SK-N-SH (cell line): ENCODE measurements at regions not wholly inside any gene's neighbourhood (a gene's known extent, or its start where the extent isn't known, plus 50 kb on each side); places are given as distances from the start of the nearest gene placed in this dataset.

Experiments used
- CTCF ChIA-PET: fragments of 300-600, 350-600 bp; formaldehyde crosslinking; extraction: SDS; loops from one replicate; lab custom pipeline; 2021; lab: Yijun Ruan, JAX
- POLR2A ChIA-PET: fragments of 350-600 bp; sonication (Branson Sonifier 250); formaldehyde crosslinking; extraction: SDS; loops from one replicate; lab custom pipeline; 2020; ENCODE audit warnings: antibody characterized with exemption, inconsistent platforms; lab: Yijun Ruan, JAX
- DNase-seq: peaks from one replicate; pipeline ENCODE4 v3.0.0; 2012
- H2AFZ ChIP-seq: fragments of 200-600 bp; sonication (generic); 2 replicates; pipeline ENCODE4 v1.8.1; 2016; ENCODE audit warnings: antibody characterized with exemption, mild to moderate bottlenecking, low read depth
- H3F3A ChIP-seq: fragments of 200-600 bp; sonication (generic); replicated peaks from 2 replicates; pipeline ENCODE3; 2016; ENCODE audit warnings: antibody characterized with exemption, mild to moderate bottlenecking; ENCODE audit not compliant: insufficient read depth
- H3K27ac ChIP-seq, 2 experiments: fragments of 200-500 bp in 1 of 2; fragments of 200-600 bp in 1 of 2; sonication (Bioruptor generic) in 1 of 2; sonication (generic), shearing (Covaris generic) in 1 of 2; 2 replicates each; pipeline versions ENCODE4 v1.5.1 to v1.6.1; 2014 to 2016; ENCODE audit warnings: low read depth in 2 of 2, inconsistent platforms in 1 of 2, low read length in 1 of 2, mild to moderate bottlenecking in 1 of 2, mixed read lengths in 1 of 2
- H3K27me3 ChIP-seq: fragments of 200-600 bp; sonication (generic), shearing (Covaris generic); 2 replicates; pipeline ENCODE4 v1.6.1; 2016; ENCODE audit warnings: mixed run types; ENCODE audit not compliant: insufficient read depth
- H3K36me3 ChIP-seq, 2 experiments: fragments of 200-500 bp in 1 of 2; fragments of 200-600 bp in 1 of 2; sonication (Bioruptor generic) in 1 of 2; sonication (generic) in 1 of 2; replicated peaks in 1 of 2; 2 replicates each; pipeline versions ENCODE3 to v1.5.1; 2014 to 2016; ENCODE audit warnings: low read length in 1 of 2, mild to moderate bottlenecking in 1 of 2; ENCODE audit not compliant: insufficient read depth in 2 of 2, control insufficient read depth in 1 of 2
- H3K4me1 ChIP-seq, 2 experiments: fragments of 200-500 bp in 1 of 2; fragments of 200-600 bp in 1 of 2; sonication (Bioruptor generic) in 1 of 2; sonication (generic), shearing (Covaris generic) in 1 of 2; 2 replicates each; pipeline versions ENCODE4 v1.5.1 to v1.6.1; 2014 to 2016; ENCODE audit warnings: low read depth in 1 of 2, low read length in 1 of 2, mixed run types in 1 of 2; ENCODE audit not compliant: insufficient read depth in 2 of 2, control insufficient read depth in 1 of 2
- H3K4me2 ChIP-seq: fragments of 200-600 bp; sonication (generic), shearing (Covaris generic); 2 replicates; pipeline ENCODE4 v1.6.1; 2017; ENCODE audit warnings: mixed run types
- H3K4me3 ChIP-seq, 2 experiments: fragments of 200-500 bp in 1 of 2; fragments of 200-600 bp in 1 of 2; sonication (Bioruptor generic) in 1 of 2; sonication (generic), shearing (Covaris generic) in 1 of 2; 2 replicates each; pipeline versions ENCODE4 v1.5.1 to v1.8.1; 2014 to 2016; ENCODE audit warnings: low read depth in 2 of 2, inconsistent platforms in 1 of 2, low read length in 1 of 2, mild to moderate bottlenecking in 1 of 2, mixed read lengths in 1 of 2, moderate library complexity in 1 of 2
- H3K79me2 ChIP-seq: fragments of 200-600 bp; sonication (generic); 2 replicates; pipeline ENCODE4 v1.8.1; 2017; ENCODE audit warnings: mild to moderate bottlenecking; ENCODE audit not compliant: insufficient read depth
- H3K9ac ChIP-seq: fragments of 200-600 bp; sonication (generic); 2 replicates; pipeline ENCODE4 v1.6.1; 2017; ENCODE audit warnings: mixed run types
- H3K9me2 ChIP-seq: fragments of 200-600 bp; sonication (generic); 2 replicates; pipeline ENCODE4 v1.6.1; 2017; ENCODE audit warnings: mixed run types
- H3K9me3 ChIP-seq: fragments of 200-600 bp; sonication (generic); 2 replicates; pipeline ENCODE4 v1.6.1; 2017; ENCODE audit warnings: mixed run types, mild to moderate bottlenecking, moderate library complexity
- H4K20me1 ChIP-seq: fragments of 200-600 bp; sonication (generic); 2 replicates; pipeline ENCODE4 v1.6.1; 2017; ENCODE audit warnings: mild to moderate bottlenecking, mixed run types; ENCODE audit not compliant: insufficient read depth
- CHD2 ChIP-seq: fragments of 150-350 bp; IDR thresholded peaks from 2 replicates; pipeline ENCODE4 v1.6.1; 2018; ENCODE audit warnings: low read length; ENCODE audit not compliant: partially characterized antibody
- ELF1 ChIP-seq: IDR thresholded peaks from 2 replicates; pipeline ENCODE4 v1.4.0; 2012
- EP300 ChIP-seq, 2 experiments: IDR thresholded peaks; 2 replicates each; pipeline versions ENCODE4 v1.4.0 to v1.6.1; 2012; ENCODE audit warnings: borderline replicate concordance in 1 of 2, low read depth in 1 of 2, low read length in 1 of 2
- FOSL2 ChIP-seq: IDR thresholded peaks from 2 replicates; pipeline ENCODE4 v1.4.0; 2012; ENCODE audit warnings: low read depth, mild to moderate bottlenecking, moderate library complexity, borderline replicate concordance
- FOXM1 ChIP-seq: IDR thresholded peaks from 2 replicates; pipeline ENCODE4 v1.4.0; 2012; ENCODE audit warnings: low read depth, mild to moderate bottlenecking
- MXI1 ChIP-seq: IDR thresholded peaks from 2 replicates; pipeline ENCODE4 v1.6.1; 2012; ENCODE audit warnings: mild to moderate bottlenecking, low read depth, low read length, improper control_type of control experiment
- POLR2AphosphoS5 ChIP-seq: IDR thresholded peaks from 2 replicates; pipeline ENCODE4 v1.6.1; 2012; ENCODE audit warnings: low read depth, low read length
- RAD21 ChIP-seq: IDR thresholded peaks from 2 replicates; pipeline ENCODE4 v1.6.1; 2012; ENCODE audit warnings: mild to moderate bottlenecking, low read length
- RCOR1 ChIP-seq: fragments of 150-350 bp; IDR thresholded peaks from 2 replicates; pipeline ENCODE4 v1.6.1; 2017; ENCODE audit warnings: antibody characterized with exemption, low read length
- RFX5 ChIP-seq: IDR thresholded peaks from 2 replicates; pipeline ENCODE4 v1.6.1; 2012; ENCODE audit warnings: mild to moderate bottlenecking, improper control_type of control experiment, low read length
- RXRA ChIP-seq: IDR thresholded peaks from 2 replicates; pipeline ENCODE4 v1.4.0; 2012; ENCODE audit warnings: low read depth, mild to moderate bottlenecking, borderline replicate concordance
- SMC3 ChIP-seq: IDR thresholded peaks from 2 replicates; pipeline ENCODE4 v1.6.1; 2012; ENCODE audit warnings: low read depth, low read length, improper control_type of control experiment
- TAF1 ChIP-seq: IDR thresholded peaks from 2 replicates; pipeline ENCODE4 v1.6.1; 2012; ENCODE audit warnings: low read depth, mild to moderate bottlenecking, low read length, moderate library complexity, borderline replicate concordance
- TEAD4 ChIP-seq: IDR thresholded peaks from 2 replicates; pipeline ENCODE4 v1.4.0; 2012; ENCODE audit warnings: mild to moderate bottlenecking, borderline replicate concordance; ENCODE audit not compliant: insufficient read depth
- YY1 ChIP-seq: IDR thresholded peaks from 2 replicates; pipeline ENCODE4 v1.4.0; 2012; ENCODE audit warnings: low read depth, mild to moderate bottlenecking
- WGBS: methylation state at CpG from one replicate; pipeline ENCODE4 v1.1.6; 2017; ENCODE audit warnings: low lambda C conversion rate; 5-methylcytosine and 5-hydroxymethylcytosine counted together
- TF ChIP-seq, protein P1 (sequence below): fragments of 150-350 bp; IDR thresholded peaks from 2 replicates; pipeline ENCODE4 v1.6.1; 2016; ENCODE audit warnings: mild to moderate bottlenecking, low read depth, low read length
- TF ChIP-seq, protein P2 (sequence below): fragments of 200-600 bp; sonication (generic); IDR thresholded peaks from 2 replicates; pipeline ENCODE4 v1.6.1; 2017; ENCODE audit warnings: antibody characterized with exemption, mild to moderate bottlenecking, moderate library complexity
- TF ChIP-seq, protein P3 (sequence below): IDR thresholded peaks from 2 replicates; pipeline ENCODE4 v1.4.0; 2012; ENCODE audit warnings: low read depth, borderline replicate concordance

DNA sequence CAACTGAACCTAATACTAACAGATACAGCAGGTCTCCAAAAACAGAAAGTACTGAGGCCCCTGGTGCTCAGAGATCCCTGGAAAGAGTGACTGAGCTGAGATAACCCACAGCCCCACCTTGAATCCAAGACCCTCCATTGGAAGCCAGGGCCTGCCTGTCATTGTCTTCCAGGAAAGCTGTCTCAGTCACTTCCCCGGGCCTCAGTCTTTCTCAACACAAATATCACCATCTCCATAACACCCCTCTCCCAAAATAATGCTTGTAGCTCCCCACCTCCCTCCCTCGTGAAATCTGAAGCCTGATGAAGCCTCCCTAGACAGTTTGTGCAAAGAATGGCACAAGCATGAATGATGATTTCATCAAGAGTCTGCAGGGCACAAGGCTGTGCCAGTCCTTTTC lies 138.2 kb upstream of the LRFN2 start:
- Histone ChIP-seq H3K27ac (no peak overlapping the region), H3K9me2 (no peaks in the 10 kb centered on the region), H3K4me2 (no peak overlapping the region), H2AFZ (no peak overlapping the region), H3K79me2 (no peaks in the 10 kb centered on the region), H3K36me3 (no peaks in the 10 kb centered on the region), H3K4me3 (no peak overlapping the region), H3K9me3 (no peaks in the 10 kb centered on the region), H3K9ac (no peak overlapping the region), H3K4me1 (peaks cover 10 to 44% of the 10 kb centered on the region in 2 experiments; a peak in 3 of 4 replicates), H3F3A (no peaks in the 10 kb centered on the region), H3K27me3 (no peaks in the 10 kb centered on the region), H4K20me1 (no peaks in the 10 kb centered on the region)
- DNase-seq, result no peak
- POLR2A ChIA-PET, result no interaction called here
- 71% methylated on average over 2 of the region's 2 CpGs for WGBS
- CTCF ChIA-PET, result interaction anchor here (0.6 to 2.4 kb wide), 11 partner anchors 17 to 813 kb away, joined by 3 to 12 read pairs (median 3); no protein-coding TSS in a partner anchor
- TF ChIP-seq RCOR1 (no peak), RXRA (no peak), POLR2AphosphoS5 (no peak), RAD21 (no peak), SMC3 (no peak), EP300 (IDR thresholded peaks at IDR 0.05; ENCODE audit: borderline replicate concordance in 1 of 2, low read depth in 1 of 2, low read length in 1 of 2) (no peak), FOSL2 (no peak), MXI1 (no peak), ELF1 (no peak), TAF1 (no peak), CHD2 (no peak), FOXM1 (no peak), RFX5 (no peak), TEAD4 (no peak), YY1 (no peak)
- TF ChIP-seq, protein P1, sequence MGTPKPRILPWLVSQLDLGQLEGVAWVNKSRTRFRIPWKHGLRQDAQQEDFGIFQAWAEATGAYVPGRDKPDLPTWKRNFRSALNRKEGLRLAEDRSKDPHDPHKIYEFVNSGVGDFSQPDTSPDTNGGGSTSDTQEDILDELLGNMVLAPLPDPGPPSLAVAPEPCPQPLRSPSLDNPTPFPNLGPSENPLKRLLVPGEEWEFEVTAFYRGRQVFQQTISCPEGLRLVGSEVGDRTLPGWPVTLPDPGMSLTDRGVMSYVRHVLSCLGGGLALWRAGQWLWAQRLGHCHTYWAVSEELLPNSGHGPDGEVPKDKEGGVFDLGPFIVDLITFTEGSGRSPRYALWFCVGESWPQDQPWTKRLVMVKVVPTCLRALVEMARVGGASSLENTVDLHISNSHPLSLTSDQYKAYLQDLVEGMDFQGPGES, result no peak
- TF ChIP-seq, protein P2, sequence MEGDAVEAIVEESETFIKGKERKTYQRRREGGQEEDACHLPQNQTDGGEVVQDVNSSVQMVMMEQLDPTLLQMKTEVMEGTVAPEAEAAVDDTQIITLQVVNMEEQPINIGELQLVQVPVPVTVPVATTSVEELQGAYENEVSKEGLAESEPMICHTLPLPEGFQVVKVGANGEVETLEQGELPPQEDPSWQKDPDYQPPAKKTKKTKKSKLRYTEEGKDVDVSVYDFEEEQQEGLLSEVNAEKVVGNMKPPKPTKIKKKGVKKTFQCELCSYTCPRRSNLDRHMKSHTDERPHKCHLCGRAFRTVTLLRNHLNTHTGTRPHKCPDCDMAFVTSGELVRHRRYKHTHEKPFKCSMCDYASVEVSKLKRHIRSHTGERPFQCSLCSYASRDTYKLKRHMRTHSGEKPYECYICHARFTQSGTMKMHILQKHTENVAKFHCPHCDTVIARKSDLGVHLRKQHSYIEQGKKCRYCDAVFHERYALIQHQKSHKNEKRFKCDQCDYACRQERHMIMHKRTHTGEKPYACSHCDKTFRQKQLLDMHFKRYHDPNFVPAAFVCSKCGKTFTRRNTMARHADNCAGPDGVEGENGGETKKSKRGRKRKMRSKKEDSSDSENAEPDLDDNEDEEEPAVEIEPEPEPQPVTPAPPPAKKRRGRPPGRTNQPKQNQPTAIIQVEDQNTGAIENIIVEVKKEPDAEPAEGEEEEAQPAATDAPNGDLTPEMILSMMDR, result no peak
- TF ChIP-seq, protein P3, sequence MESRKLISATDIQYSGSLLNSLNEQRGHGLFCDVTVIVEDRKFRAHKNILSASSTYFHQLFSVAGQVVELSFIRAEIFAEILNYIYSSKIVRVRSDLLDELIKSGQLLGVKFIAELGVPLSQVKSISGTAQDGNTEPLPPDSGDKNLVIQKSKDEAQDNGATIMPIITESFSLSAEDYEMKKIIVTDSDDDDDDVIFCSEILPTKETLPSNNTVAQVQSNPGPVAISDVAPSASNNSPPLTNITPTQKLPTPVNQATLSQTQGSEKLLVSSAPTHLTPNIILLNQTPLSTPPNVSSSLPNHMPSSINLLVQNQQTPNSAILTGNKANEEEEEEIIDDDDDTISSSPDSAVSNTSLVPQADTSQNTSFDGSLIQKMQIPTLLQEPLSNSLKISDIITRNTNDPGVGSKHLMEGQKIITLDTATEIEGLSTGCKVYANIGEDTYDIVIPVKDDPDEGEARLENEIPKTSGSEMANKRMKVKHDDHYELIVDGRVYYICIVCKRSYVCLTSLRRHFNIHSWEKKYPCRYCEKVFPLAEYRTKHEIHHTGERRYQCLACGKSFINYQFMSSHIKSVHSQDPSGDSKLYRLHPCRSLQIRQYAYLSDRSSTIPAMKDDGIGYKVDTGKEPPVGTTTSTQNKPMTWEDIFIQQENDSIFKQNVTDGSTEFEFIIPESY, result no peak
